NCI-H2196 treated with DMSO at 0.1 percent for 48 hours (cell line): ENCODE measurements at regions not wholly inside any gene's neighbourhood (a gene's known extent, or its start where the extent isn't known, plus 50 kb on each side); places are given as distances from the start of the nearest gene placed in this dataset.

Experiments used
- DNase-seq: peaks from one replicate; lab custom pipeline; 2025; ENCODE audit not compliant: unreplicated experiment; lab: John Stamatoyannopoulos, UW

DNA sequence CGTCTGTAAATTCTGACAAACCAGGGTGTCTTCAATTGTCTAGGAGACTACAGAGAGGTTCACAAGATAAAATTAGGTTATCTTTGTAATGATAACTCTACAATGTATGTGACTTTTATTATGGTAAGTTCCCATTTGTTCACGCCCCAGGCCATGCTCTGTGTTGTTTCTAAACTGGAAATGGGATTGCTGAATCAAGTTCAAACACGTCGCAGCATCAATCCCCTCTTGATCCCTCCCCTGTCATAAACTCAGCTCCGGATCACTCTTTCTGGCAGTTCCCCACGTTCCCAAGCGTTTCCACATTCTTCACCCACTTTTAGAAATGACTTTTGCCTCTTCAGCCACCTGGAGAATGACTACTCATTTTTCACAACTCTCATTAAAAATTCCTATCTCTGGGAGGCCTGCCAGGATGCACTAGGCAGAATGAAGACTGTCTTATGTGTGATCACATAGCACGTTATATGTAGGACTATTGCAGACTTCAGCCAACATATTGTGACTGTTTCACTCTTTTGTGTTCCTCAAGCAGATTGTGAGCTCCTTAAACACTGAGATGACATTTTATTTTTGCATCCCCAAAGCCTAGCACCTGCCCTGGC, 1124.2 kb upstream of the WWC1 start:
- no peak for DNase-seq

- DNase-seq: no peak
These were observed 1122.5 kb upstream of the WWC1 start for GRCh38 chr5:167168971-167169370.

DNA sequence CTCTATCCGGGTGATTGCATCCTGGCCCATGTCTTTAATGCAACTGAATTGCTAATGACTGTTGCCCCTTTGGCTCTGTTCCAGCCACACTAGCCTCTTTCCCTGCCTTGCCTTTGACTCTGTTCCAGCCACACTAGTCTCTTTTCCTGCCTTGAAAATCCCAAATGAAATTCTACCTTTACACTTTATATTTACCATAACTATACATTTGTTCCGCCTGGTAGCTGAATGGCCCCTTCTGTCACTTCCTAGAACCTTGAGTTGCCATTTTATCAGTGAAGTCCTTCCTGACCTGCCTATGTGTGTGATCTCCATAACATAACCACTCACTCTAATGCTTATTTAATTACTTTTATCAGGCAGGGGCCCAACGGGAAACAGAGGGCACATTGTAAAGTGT, 1120.4 kb upstream of the WWC1 start:
- no peak for DNase-seq

GRCh38 chr5:167177736-167178135, 1113.7 kb upstream of the WWC1 start:
- no peak for DNase-seq

DNA sequence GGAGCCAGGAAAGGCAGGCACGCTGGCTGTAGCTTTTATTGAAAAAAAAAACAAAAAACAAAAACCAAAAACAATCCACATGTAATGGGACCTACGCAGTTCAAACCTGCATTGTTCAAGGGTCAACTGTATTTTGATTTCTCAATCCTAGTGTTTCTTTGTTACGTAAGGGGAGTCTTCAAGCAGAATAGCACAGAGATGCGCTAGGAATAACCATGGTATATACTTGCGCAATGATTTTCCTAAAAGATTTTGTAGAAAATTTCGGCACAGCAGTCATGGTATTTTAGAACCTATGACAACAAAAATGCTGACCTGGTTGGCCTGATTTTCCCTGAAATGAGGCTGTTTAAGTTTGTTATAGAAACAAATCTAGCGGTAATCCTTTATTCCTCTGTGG, 1110.5 kb upstream of the WWC1 start:
- DNase-seq: no peak

DNA sequence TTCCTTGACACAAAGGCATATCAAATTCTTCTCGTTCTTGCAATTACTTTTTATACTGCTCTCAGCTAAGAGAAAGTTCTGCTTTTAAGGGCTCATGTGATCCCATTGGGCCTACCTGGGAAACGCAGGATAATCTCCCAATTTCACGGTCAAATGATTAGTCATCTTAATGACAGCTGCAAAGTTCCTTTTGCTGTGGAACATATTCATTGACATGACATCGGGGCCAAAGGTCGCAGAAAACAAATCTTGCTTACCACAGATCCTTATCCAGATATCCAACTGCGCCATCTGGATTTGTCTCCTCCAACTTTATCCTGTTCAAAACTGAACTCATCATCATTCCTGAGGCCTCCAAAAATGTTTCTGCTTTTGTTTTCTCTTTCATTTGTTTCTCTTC, 1085.6 kb upstream of the WWC1 start:
- no peak for DNase-seq

GRCh38 chr5:167207081-167207480, 1084.4 kb upstream of the WWC1 start:
- no peak for DNase-seq

DNA sequence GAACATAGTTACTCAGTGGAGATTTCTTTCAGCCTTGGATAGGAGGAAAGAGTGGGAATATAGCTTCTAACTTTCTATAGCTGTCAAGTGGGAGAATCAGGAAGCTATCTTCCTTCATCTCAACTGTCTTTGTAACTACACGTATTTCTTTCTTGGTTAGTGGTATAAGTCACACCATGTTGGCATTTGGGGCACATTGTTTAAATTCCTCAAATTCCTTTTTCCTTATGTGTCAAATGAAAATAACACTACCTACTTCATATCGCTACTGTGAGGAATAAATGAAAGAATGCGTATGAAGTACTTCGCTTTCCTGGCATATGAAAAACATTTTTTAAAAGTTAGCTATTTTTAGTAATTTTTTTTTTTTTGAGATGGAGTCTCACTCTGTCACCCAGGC, 1082.5 kb upstream of the WWC1 start:
- no peak for DNase-seq

DNA sequence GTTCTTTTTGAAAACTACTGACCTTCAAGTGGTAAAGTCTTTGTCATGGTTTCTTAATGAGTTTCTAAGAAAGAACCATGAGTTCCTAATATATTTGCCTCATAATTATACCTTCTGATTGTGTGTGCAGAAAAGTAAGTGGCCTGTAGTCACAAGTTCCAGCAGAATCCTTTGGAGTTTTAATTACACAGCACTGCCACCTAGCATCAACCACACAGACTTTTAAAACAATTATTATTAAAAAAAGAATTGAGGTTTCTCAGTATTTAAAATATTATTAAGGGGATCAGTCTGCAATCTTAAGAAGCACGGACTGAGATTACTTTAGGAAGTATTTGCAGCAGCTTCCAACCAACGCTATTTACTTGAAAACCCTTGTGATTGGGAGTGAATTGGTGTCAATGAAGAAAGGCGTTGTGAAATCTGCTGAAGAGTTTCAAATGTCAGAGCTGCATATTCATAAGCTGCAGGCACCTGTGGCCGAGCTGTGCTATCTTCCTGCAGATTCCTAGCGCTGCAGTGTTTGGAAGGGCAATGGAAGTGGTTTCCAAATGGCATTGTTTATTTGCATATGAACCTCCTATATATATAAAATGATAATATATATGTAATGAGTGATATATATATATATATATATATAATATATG, 1074.2 kb upstream of the WWC1 start:
- DNase-seq: no peak

DNA sequence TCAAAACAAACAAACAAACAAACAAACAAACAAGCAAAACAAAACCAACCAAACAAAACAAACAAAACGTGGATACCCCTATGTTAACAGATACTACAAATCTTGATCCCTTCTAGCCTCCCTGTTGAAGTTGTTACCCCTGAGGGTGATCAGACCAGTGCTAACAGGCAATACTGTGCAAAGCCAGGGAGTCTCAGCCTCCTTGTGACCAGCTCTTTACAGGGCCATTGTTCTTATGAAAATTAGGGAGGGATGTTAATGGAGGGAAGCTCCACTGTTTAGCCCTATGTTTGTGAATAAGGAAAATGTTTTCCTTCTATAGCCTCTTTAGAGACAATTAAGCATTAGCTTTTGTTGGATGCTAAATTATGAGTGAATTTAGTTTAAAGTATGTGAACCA, 1072.1 kb upstream of the WWC1 start:
- no peak for DNase-seq

DNA sequence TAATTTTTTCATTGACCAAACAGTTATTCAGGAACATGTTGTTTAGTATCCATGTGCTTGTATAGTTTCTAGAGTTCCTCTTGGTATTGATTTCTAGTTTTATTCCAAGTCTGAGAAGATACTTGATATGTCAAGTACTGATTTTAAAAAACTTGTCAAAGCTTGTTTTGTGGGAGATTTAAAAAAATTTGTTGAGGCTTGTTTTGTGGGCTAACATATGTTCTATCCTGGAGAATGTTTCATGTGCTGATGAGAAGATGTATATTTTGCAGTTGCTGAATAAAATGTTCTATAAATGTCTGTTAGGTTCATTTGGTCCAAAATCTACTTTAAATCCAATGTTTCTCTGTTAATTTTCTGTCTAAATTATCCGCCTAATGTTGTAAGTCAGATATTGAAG, 1065.1 kb upstream of the WWC1 start:
- DNase-seq: no peak

DNA sequence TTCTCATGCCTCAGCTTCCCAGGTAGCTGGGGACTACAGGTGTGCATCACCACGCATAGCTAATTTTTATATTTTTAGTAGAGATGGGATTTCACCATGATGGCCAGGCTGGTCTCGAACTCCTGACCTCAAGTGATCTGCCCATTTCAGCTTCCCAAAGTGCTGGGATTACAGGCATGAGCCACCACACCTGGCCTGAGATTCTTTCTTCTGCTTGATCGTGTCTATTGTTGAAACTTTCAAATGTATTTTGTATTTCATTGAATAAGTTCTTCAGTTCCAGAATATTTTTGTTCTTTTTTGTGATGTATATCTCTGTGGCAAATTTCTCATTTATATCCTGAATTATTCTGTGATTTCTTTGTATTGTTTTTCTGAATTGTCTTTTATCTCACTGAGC, 1063.3 kb upstream of the WWC1 start:
- no peak for DNase-seq

- no peak for DNase-seq
These were observed 1061.7 kb upstream of the WWC1 start for GRCh38 chr5:167229751-167230150.

DNA sequence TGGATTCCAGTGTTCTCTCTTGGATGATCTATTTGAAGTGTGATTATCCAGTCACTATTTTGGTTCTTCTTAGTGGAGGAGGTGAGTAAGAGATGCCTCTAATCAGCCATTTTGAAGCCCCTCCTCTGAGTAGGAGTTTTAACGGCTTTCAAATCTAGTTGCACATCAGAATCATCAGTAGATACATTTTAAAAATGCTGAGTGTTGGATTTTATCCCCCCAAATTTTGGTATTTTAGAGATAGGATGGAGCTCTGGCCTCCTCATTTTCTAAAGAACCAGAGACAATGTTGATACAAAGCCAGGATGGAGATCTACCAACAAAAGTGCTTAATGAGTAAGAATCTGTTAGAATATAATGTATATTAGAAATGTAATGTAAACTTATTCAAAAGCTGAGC, 1061.0 kb upstream of the WWC1 start:
- no peak for DNase-seq

DNA sequence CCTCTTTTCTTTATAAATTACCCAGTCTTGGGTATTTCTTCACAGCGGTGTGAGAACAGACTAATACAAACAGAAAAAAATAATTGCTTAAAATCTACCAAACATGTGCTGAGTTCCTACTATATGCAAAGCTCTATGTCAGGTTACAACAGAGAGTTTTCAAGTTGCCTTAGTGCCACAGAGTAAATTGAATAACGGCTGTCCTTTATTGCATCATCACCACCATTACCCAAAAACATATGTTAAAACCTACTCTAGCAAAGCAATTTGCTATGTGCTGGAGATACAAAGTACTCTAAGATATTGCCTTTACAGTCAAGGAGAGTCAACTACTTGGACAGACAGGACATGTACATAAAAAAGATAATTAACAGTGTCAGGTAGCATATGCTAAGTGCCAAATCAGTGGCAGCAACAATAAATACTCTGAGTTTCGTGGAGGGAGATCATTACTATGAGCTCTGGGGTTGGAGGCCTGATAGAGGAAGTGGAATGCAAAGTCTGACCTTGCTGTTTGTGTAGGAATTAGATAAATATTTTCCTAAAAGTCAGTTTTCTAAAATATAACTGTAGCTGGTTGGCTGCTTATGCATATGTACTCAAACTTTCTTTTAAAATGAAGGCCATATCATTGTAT, 1058.7 kb upstream of the WWC1 start:
- no peak for DNase-seq

DNA sequence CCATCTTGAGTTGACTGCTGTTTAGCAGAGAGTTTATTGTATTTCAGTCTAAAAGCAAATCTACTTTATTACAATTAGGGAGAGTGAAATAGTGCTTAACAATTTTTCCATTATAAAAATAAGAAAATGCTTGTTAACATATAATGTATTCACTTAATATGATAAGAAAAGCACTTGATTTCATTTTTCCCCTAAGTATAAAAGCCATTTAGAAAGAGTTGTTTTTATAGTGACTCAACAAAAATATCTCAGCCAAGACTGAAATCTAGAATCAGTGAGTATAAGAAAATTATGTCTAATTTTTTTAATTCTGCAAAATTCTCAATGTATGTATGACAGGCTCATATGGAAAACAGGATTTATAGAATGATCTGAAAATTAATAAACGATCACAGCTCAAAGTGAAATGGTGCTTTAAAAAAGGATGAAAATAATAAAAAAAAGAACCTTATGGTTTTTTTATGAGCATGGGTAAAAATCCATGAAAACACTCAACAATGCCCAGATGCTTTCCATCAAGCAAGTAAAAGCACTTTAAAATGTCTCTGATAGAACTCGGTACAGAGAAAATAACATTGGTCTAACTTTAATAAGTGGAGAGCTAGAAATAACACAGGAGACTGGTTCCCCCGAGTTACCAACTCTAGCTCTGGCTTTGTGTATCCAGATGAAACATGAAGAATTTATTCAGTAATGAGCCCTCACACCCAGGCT, 1057.8 kb upstream of the WWC1 start:
- DNase-seq: no peak

DNA sequence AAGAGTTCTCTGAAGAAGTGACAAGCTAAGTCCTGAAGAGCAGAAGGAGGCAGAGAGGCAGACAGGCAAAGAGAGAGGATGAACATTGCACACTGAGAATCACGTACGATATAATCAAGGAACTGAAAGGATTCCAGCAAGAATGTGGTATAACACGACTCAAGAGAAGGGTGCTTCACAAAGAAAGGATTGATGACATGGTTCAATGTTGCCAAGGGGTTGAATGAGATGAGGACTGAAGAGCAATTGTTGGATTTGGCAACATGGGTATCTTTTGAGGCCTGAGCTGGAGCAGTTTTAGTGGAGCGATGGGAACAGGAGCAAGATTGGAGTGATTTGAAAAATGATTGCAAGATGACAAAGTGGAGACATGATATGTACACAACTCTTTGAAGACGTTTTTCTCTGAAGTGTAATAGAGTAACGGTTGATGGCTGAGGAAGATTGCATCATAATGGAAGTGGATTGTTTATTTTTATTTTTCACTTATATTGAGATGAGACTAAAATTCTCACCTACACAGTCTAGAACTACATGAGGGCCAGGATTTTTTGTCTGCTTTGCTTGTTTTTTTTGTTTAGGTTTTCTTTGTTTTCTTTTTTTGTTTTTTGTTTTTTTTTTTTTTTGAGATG, 1049.9 kb upstream of the WWC1 start:
- no peak for DNase-seq

DNA sequence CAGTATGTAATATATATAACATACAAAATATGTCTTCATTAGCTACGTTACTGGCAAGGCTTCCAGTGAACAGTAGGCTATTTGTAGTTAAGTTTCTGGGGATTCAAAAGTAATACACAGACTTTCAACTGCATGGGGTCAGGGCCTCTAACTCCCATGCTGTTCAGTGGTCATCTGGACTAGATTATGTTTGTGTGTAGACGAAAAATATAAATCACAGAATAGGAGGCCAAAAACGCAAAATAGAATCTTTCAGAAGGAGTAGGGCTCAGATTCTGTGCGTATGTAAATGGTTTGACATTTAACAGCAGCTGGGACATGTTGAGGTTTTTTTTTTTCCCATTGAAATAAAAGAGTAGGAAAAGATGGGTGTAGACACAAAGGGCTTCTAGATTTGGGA, 1048.7 kb upstream of the WWC1 start:
- DNase-seq: no peak

DNA sequence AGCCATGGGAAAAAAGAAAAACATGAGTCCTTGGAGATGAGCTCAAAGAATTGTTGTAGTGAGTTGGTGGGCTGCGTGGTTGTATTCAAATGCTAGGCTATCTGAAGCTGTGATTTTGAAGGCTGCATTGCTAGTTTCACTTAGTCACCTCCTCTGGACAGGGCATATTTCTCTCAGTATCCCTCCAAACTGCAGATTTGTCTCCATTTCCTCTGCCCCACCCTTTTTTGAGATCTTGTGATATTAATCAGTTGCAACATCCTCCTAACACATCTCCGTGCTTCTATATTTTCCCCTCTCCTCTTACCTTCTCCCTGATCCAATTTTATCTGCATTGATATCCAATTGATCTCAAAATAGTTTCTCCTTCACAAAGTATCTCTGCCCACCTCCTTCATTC, 1048.0 kb upstream of the WWC1 start:
- no peak for DNase-seq

GRCh38 chr5:167244583-167244982, 1046.9 kb upstream of the WWC1 start:
- no peak for DNase-seq

- DNase-seq: no peak
These were observed 1045.6 kb upstream of the WWC1 start for GRCh38 chr5:167245868-167246267.

DNA sequence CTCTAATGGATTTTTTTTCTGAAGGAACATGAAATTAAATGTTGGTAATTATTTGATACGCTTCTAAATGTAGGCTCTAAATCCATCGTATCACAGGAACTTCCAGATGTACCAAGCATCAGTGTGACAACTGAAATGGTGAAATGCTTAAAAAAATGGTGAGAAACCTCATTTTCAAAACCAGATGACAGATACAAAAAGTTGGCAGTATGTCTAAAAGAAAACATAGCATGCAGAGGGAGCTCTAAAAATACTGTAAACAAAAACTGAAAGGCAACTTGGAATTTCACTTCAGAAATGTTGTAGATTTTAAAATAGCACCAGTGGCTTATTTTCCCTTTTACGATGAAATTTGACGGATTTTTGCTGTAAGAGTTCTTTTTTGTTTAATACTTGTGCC, 1043.6 kb upstream of the WWC1 start:
- DNase-seq: no peak
